A673 (cell line): ENCODE measurements at regions not wholly inside any gene's neighbourhood (a gene's known extent, or its start where the extent isn't known, plus 50 kb on each side); places are given as distances from the start of the nearest gene placed in this dataset.

Experiments used
- BruUV-seq: library from RNA; stranded (reverse); fragments of 400-500 nt; replicated peaks from 2 replicates; lab custom pipeline; 2021; lab: Mats Ljungman, UMichigan
- CTCF ChIA-PET: fragments of 300-600 bp; sonication (Branson Sonifier 250); formaldehyde crosslinking; loops from one replicate; lab custom pipeline; 2022; ENCODE audit warnings: antibody characterized with exemption; lab: Charles Lee
- POLR2A ChIA-PET: fragments of 300-600 bp; sonication (Branson Sonifier 250); formaldehyde crosslinking; loops from one replicate; lab custom pipeline; 2022; ENCODE audit warnings: antibody characterized with exemption; ENCODE audit not compliant: low non-redundant PET; lab: Charles Lee
- DNase-seq: peaks from one replicate; pipeline ENCODE4 v3.0.0-alpha.2; 2015; ENCODE audit warnings: low spot score
- H3K27ac ChIP-seq: fragments of 200-600 bp; sonication (generic); 2 replicates; pipeline ENCODE4 v1.5.1; 2016; ENCODE audit warnings: mixed run types, low read depth, mild to moderate bottlenecking, mixed read lengths, antibody characterized with exemption, low read length; ENCODE audit not compliant: poor library complexity, severe bottlenecking
- H3K27me3 ChIP-seq: fragments of 200-600 bp; sonication (generic); replicated peaks from 2 replicates; pipeline ENCODE4 v1.6.1; 2017; ENCODE audit warnings: mixed run types, low read depth, mild to moderate bottlenecking, mixed read lengths, antibody characterized with exemption, low read length; ENCODE audit not compliant: insufficient read depth, poor library complexity
- H3K36me3 ChIP-seq: fragments of 200-600 bp; sonication (generic); 2 replicates; pipeline ENCODE4 v1.6.1; 2016; ENCODE audit warnings: mixed run types, mild to moderate bottlenecking, mixed read lengths, antibody characterized with exemption, low read length; ENCODE audit not compliant: insufficient read depth, poor library complexity, severe bottlenecking
- H3K4me1 ChIP-seq: fragments of 200-600 bp; sonication (generic); 2 replicates; pipeline ENCODE4 v1.6.1; 2017; ENCODE audit warnings: mixed run types, mild to moderate bottlenecking, mixed read lengths, antibody characterized with exemption, low read length; ENCODE audit not compliant: insufficient read depth, poor library complexity, severe bottlenecking
- H3K4me3 ChIP-seq: fragments of 200-600 bp; sonication (generic); 2 replicates; pipeline ENCODE4 v1.5.1; 2016; ENCODE audit warnings: low read depth, mixed run types, mild to moderate bottlenecking, mixed read lengths, low read length; ENCODE audit not compliant: poor library complexity, severe bottlenecking
- H3K9me3 ChIP-seq: fragments of 200-600 bp; sonication (generic); 2 replicates; pipeline ENCODE4 v1.6.1; 2016; ENCODE audit warnings: mixed run types, low read depth, mild to moderate bottlenecking, mixed read lengths, antibody characterized with exemption, low read length; ENCODE audit not compliant: poor library complexity, severe bottlenecking
- EZH2 ChIP-seq: fragments of 200-600 bp; sonication (generic); IDR thresholded peaks from 2 replicates; pipeline ENCODE4 v1.6.1; 2017; ENCODE audit warnings: borderline replicate concordance, low read depth, mild to moderate bottlenecking, mixed read lengths, antibody characterized with exemption, low read length; ENCODE audit not compliant: poor library complexity, severe bottlenecking
- intact Hi-C: fragments of 100-400 bp; cut with micrococcal nuclease; formaldehyde crosslinking; loops from one replicate; pipeline ENCODE4 v1.10.0; 2022; ENCODE audit not compliant: unreplicated experiment
- TF ChIP-seq, protein P1 (sequence below): fragments of 300-800, 200-600 bp; sonication (generic); conservative IDR thresholded peaks from 2 replicates; pipeline ENCODE4 v1.5.1; 2017; ENCODE audit warnings: low read depth, mild to moderate bottlenecking, antibody characterized with exemption, low read length, moderate library complexity, mixed read lengths

DNA sequence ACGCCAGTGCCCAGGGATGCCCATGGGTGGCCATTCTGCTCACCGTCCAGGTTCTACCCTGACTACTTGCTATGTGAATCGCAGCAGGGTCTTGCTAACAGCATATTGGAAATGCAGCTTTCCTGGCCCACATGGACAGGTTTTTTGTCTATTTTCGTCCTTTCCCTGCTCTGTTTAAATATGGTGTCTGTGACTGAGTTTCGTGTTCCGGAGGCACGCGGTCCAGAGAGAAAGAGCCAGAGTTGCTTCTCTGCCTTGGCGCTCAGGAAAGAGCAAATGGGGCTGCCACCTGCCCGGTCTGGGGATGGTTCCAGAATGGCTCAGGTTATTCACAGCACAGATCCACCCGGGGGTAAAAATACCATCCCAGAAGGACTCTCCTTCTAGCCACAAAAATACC, 456.2 kb downstream of the BCL11A start:
- H3K9me3 ChIP-seq, result no peaks in the 10 kb centered on the region
- no peak overlapping the region for H3K4me3 ChIP-seq
- no TSS peak for BruUV-seq
- DNase-seq, result no peak
- ChIA-PET CTCF (no interaction called here), POLR2A (no interaction called here)
- no peak overlapping the region for H3K27ac ChIP-seq
- intact Hi-C loops, result no loop called here
- no peaks in the 10 kb centered on the region for H3K36me3 ChIP-seq
- no peaks in the 10 kb centered on the region for H3K4me1 ChIP-seq
- H3K27me3 ChIP-seq, result peaks cover 8% of the 10 kb centered on the region
- TF ChIP-seq, protein P1, sequence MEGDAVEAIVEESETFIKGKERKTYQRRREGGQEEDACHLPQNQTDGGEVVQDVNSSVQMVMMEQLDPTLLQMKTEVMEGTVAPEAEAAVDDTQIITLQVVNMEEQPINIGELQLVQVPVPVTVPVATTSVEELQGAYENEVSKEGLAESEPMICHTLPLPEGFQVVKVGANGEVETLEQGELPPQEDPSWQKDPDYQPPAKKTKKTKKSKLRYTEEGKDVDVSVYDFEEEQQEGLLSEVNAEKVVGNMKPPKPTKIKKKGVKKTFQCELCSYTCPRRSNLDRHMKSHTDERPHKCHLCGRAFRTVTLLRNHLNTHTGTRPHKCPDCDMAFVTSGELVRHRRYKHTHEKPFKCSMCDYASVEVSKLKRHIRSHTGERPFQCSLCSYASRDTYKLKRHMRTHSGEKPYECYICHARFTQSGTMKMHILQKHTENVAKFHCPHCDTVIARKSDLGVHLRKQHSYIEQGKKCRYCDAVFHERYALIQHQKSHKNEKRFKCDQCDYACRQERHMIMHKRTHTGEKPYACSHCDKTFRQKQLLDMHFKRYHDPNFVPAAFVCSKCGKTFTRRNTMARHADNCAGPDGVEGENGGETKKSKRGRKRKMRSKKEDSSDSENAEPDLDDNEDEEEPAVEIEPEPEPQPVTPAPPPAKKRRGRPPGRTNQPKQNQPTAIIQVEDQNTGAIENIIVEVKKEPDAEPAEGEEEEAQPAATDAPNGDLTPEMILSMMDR, result no peak
- no peak for TF ChIP-seq EZH2

DNA sequence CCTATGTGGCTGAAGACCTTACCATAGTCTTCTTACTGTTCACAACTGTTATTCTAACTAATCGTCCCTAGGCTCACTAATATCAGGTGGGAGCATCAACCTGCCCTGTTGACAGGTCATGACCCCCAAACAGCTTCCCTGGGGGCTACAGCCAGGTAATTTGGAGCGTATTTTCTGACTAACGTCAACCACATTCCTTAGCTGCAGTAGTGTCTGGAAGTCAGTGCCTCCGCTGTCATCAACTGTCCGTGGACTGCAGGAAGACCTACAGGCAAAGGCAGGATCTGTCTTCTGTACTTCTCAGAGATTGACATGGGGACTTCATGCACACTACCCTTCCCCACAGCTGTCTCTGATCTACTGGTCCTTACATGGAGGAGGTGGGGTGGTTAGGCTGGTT, 456.9 kb downstream of the BCL11A start:
- TF ChIP-seq, protein P1, result no peak
- no peak for TF ChIP-seq EZH2
- H3K4me3 ChIP-seq, result no peak overlapping the region
- intact Hi-C loops, result no loop called here
- POLR2A ChIA-PET, result no interaction called here
- H3K27me3 ChIP-seq, result peaks cover 8% of the 10 kb centered on the region
- DNase-seq, result no peak
- no peaks in the 10 kb centered on the region for H3K36me3 ChIP-seq
- CTCF ChIA-PET, result no interaction called here
- no peaks in the 10 kb centered on the region for H3K9me3 ChIP-seq
- no peak overlapping the region for H3K27ac ChIP-seq
- BruUV-seq, result no TSS peak
- H3K4me1 ChIP-seq, result no peaks in the 10 kb centered on the region

DNA sequence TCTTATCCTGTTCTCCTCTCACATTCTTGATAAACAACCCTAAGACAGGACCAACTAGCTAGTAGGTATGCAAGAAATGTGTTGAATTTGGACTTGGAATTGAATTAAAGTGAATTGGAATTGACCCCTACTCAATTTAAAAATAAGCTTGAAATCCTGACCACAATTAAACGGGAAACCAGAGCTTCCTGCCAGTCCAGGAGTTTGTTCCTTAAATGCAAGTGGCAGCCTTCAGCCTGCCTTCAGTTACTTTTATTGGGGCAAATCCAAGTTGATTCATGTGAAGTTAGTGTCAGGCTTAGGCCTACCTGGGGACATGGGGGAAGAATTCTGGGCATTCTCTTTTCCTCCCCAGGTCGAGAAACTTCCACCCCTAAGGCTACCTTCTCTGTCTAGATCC, 457.6 kb downstream of the BCL11A start:
- Histone ChIP-seq H3K27me3 (peaks cover 8% of the 10 kb centered on the region), H3K4me3 (no peak overlapping the region), H3K9me3 (no peaks in the 10 kb centered on the region), H3K4me1 (no peaks in the 10 kb centered on the region), H3K27ac (no peak overlapping the region), H3K36me3 (no peaks in the 10 kb centered on the region)
- BruUV-seq, result no TSS peak
- POLR2A ChIA-PET, result no interaction called here
- intact Hi-C loops, result no loop called here
- no peak for DNase-seq
- CTCF ChIA-PET, result no interaction called here
- TF ChIP-seq, protein P1, result no peak
- TF ChIP-seq EZH2, result no peak
